Astrocyte of the cerebellum (primary cell): ENCODE measurements at regions not wholly inside any gene's neighbourhood (a gene's known extent, or its start where the extent isn't known, plus 50 kb on each side); places are given as distances from the start of the nearest gene placed in this dataset.

Source experiments
- DNase-seq: peaks from one replicate; pipeline ENCODE4 v3.0.0-alpha.2; 2011; ENCODE audit warnings: low read depth
- H3K4me3 ChIP-seq: 2 replicates; pipeline ENCODE4 v1.5.1; 2011; ENCODE audit warnings: mild to moderate bottlenecking, low read depth, low read length, moderate library complexity
- in situ Hi-C: cut with HindIII; loops from 2 replicates; pipeline ENCODE4 v1.10.0; 2017; ENCODE audit warnings: low sequenced_read_pairs
- TF ChIP-seq, protein P1 (sequence below): IDR thresholded peaks from 2 replicates; pipeline ENCODE4 v1.5.1; 2012; ENCODE audit warnings: low read length, low read depth, moderate library complexity, mild to moderate bottlenecking; ENCODE audit errors: missing control alignments

DNA sequence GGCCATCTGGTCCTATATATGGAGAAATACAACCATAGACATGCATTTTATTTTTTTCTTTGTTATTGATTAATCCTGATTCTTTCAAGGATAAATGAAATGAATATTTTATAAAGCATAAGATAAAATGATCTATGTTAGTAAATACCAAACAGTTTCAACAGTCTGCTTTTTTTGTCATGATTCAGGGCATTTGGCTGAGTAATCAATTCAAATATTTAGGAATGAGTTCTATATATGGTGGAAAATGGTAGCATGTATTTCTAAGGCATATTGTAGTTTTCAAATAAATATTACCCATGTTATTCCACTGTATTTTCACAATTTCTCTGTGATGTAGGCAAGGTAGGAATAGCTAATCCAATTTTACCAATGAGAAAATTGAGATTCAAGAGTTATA lies 287.5 kb upstream of the FKBP1C start:
- H3K4me3 ChIP-seq: no peak overlapping the region
- TF ChIP-seq, protein P1, sequence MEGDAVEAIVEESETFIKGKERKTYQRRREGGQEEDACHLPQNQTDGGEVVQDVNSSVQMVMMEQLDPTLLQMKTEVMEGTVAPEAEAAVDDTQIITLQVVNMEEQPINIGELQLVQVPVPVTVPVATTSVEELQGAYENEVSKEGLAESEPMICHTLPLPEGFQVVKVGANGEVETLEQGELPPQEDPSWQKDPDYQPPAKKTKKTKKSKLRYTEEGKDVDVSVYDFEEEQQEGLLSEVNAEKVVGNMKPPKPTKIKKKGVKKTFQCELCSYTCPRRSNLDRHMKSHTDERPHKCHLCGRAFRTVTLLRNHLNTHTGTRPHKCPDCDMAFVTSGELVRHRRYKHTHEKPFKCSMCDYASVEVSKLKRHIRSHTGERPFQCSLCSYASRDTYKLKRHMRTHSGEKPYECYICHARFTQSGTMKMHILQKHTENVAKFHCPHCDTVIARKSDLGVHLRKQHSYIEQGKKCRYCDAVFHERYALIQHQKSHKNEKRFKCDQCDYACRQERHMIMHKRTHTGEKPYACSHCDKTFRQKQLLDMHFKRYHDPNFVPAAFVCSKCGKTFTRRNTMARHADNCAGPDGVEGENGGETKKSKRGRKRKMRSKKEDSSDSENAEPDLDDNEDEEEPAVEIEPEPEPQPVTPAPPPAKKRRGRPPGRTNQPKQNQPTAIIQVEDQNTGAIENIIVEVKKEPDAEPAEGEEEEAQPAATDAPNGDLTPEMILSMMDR: no peak
- in situ Hi-C loops: loop anchor here (25.0 kb wide), 1 partner anchor 111 kb away; no protein-coding TSS in a partner anchor
- DNase-seq: no peak

DNA sequence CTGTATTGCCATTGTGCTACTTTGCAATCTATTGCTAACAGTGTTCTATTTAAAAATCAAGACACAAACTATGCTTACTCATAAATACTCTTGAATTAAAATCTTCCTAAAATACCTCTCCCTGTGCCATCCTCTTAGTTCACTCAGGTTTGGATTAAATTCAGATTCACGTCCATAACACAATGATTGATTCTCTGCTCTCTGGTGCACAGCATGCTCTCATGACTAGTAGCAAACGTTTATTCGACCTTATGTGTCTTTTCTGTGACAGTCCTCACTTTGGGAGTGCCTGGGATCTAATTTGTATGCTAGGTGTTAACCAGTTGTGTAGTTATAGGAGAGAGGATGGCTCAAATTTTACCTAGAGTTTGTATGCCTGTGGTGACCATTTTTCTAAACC lies 270.4 kb upstream of the FKBP1C start:
- DNase-seq: no peak
- in situ Hi-C loops: no loop called here
- H3K4me3 ChIP-seq: no peak overlapping the region
- TF ChIP-seq, protein P1: no peak

DNA sequence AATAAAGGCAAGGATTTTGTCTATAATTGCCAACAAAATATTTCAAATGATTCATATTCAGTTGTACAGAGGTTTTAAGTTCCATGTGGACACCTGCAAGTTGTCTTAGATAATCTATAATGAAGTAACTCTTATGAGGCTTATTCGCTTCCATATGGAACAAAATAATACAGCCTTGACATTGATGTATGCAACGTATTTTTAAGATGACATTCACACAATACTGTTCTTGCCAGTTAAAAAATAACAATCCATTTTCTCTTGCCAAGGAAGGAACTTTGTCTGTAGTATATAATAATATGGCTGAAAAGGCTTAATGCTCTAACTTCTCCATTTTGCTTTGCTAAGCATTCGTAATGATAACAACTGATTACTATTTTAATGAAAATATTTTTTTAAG lies 269.3 kb upstream of the FKBP1C start:
- H3K4me3 ChIP-seq: no peak overlapping the region
- TF ChIP-seq, protein P1: no peak
- no peak for DNase-seq
- in situ Hi-C loops: no loop called here

DNA sequence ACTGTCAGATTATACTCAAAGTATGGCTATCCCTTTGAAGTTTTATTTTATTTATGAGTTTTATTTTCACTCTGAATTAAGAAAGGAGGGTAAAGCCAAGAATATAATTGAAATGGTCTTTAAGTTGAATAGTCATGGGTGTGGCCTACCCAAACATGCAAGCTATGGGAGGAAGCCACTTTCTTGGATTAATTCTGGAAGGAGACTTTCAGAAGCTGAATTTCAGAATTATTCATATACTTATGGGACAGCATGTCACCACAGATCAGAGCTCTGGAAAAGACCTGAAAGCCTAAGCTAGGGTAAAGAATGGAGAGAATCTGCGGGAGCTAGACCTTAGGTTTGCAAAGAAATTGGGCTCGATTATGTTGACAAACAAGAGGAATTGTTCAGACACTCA lies 242.4 kb upstream of the FKBP1C start:
- H3K4me3 ChIP-seq: no peak overlapping the region
- no peak for DNase-seq
- TF ChIP-seq, protein P1: no peak
- in situ Hi-C loops: no loop called here

DNA sequence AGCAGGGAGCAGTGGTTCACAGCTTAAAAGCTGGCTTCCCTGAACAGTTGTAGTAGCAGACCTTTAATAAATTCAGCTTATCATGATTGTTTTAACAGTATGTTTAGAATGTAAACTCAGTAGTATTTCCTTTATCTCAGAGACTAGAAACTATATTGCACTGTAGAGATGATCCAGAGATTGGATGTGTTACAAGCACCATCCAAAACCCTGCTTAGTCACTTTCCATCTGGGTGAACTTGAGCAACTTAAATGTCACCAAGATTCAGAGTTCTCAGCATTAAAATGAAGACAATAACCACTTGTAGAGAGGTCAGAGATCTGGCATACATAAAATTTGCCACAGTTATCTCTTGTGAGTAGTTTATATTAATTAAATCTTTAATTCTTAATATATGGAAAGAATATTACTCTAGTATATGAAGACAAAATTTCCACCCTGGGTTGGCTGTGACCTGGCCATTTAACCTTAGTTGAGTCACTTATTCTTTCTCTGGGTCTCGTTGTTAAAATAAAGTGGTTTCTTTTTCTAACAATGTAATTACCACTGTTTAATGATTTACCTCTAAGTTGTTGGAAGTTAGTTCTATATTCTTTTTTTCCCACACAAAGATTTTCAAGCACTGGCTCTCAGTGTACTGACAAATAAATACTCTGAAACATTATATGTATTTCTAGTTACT lies 239.2 kb upstream of the FKBP1C start:
- in situ Hi-C loops: no loop called here
- no peak for DNase-seq
- TF ChIP-seq, protein P1: no peak
- no peak overlapping the region for H3K4me3 ChIP-seq

DNA sequence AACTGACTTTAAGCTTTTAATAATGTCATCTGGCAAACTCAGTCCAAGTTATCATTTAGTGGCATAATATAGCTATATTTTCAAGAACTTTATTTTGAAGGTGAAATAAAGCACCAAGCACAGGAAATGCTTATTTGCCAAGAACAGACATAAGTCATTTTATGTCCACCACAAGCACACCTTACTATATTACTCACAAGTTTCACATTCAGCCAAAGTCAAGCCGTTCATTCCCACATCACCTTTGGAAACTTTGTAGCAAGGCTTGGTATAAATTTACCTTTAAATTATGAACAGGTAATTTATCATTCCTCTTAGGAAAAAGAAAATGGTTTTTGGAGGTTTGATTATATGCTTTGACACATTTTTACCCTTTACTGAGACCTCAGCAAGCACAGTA lies 236.8 kb upstream of the FKBP1C start:
- no peak for DNase-seq
- in situ Hi-C loops: no loop called here
- TF ChIP-seq, protein P1: no peak
- H3K4me3 ChIP-seq: no peak overlapping the region
